NCI-H1048 (cell line): ENCODE measurements at regions not wholly inside any gene's neighbourhood (a gene's known extent, or its start where the extent isn't known, plus 50 kb on each side); places are given as distances from the start of the nearest gene placed in this dataset.

Source experiments
- DNase-seq: peaks from one replicate; lab custom pipeline; 2025; lab: John Stamatoyannopoulos, UW

- no peak for DNase-seq
Measured at GRCh38 chr3:106263546-106263945, 394.7 kb upstream of the CBLB start.

- no peak for DNase-seq
Measured at GRCh38 chr3:106265704-106266103, 396.9 kb upstream of the CBLB start.

- DNase-seq, result no peak
Measured at GRCh38 chr3:106268696-106269095, 399.9 kb upstream of the CBLB start.

- DNase-seq, result no peak
Measured at GRCh38 chr3:106272302-106272701, 403.5 kb upstream of the CBLB start.

GRCh38 chr3:106275592-106275991, 406.8 kb upstream of the CBLB start:
- DNase-seq, result no peak

GRCh38 chr3:106276151-106276550, 407.3 kb upstream of the CBLB start:
- DNase-seq, result no peak

GRCh38 chr3:106276755-106277612, 408.2 kb upstream of the CBLB start:
- no peak for DNase-seq

- no peak for DNase-seq
Measured at GRCh38 chr3:106277731-106278130, 408.9 kb upstream of the CBLB start.

- DNase-seq, result no peak
Measured at GRCh38 chr3:106281221-106281620, 412.4 kb upstream of the CBLB start.

GRCh38 chr3:106282943-106283342, 414.1 kb upstream of the CBLB start:
- DNase-seq, result no peak

GRCh38 chr3:106288781-106289180, 420.0 kb upstream of the CBLB start:
- DNase-seq, result no peak

GRCh38 chr3:106290304-106290997, 421.6 kb upstream of the CBLB start:
- no peak for DNase-seq

- DNase-seq, result no peak
Measured at GRCh38 chr3:106293161-106293560, 424.3 kb upstream of the CBLB start.

- DNase-seq, result no peak
Measured at GRCh38 chr3:106294121-106294520, 425.3 kb upstream of the CBLB start.

- no peak for DNase-seq
Measured at GRCh38 chr3:106296062-106296461, 427.2 kb upstream of the CBLB start.

GRCh38 chr3:106299300-106300098, 430.7 kb upstream of the CBLB start:
- no peak for DNase-seq

- DNase-seq, result no peak
Measured at GRCh38 chr3:106302451-106303221, 433.8 kb upstream of the CBLB start.

GRCh38 chr3:106303766-106304165, 435.0 kb upstream of the CBLB start:
- DNase-seq, result no peak

GRCh38 chr3:106305127-106305526, 436.3 kb upstream of the CBLB start:
- DNase-seq, result no peak

GRCh38 chr3:106305882-106306435, 437.1 kb upstream of the CBLB start:
- no peak for DNase-seq

- DNase-seq, result no peak
Measured at GRCh38 chr3:106309274-106309673, 440.5 kb upstream of the CBLB start.
